Ascending aorta (tissue), 2 donors: ENCODE measurements at regions not wholly inside any gene's neighbourhood (a gene's known extent, or its start where the extent isn't known, plus 50 kb on each side); places are given as distances from the start of the nearest gene placed in this dataset.

Source experiments
- DNase-seq, 2 donors: peaks; one replicate each; pipeline ENCODE4 v3.0.0-alpha.2; 2019; ENCODE audit warnings: low spot score in 2 of 2
- H3K27ac ChIP-seq, 2 donors: fragments of 200-600 bp; sonication (generic); one replicate each; pipeline ENCODE4 v1.5.1; 2016 to 2017; ENCODE audit warnings: mild to moderate bottlenecking in 1 of 2
- H3K27me3 ChIP-seq: fragments of 200-600 bp; sonication (generic); one replicate; pipeline ENCODE4 v1.5.1; 2017
- H3K36me3 ChIP-seq, 2 donors: fragments of 200-600 bp; sonication (generic); one replicate each; pipeline ENCODE4 v1.5.1; 2016
- H3K4me1 ChIP-seq, 2 donors: fragments of 200-600 bp; sonication (generic); one replicate each; pipeline ENCODE4 v1.5.1; 2016 to 2017; ENCODE audit warnings: mild to moderate bottlenecking in 1 of 2
- H3K4me3 ChIP-seq, 2 donors: fragments of 200-600 bp; sonication (generic); one replicate each; pipeline ENCODE4 v1.5.1; 2016 to 2017; ENCODE audit warnings: mild to moderate bottlenecking in 1 of 2
- H3K9me3 ChIP-seq, 2 donors: fragments of 200-600 bp; sonication (generic); one replicate each; pipeline ENCODE4 v1.5.1; 2016
- CTCF ChIP-seq, 3 experiments: fragments of 200-600 bp in 2 of 3; fragments of 450-650 bp in 1 of 3; sonication (generic) in 2 of 3; IDR thresholded peaks; one replicate each; pipeline ENCODE4 v1.5.1; 2016 to 2019; ENCODE audit warnings: antibody characterized with exemption in 3 of 3, mild to moderate bottlenecking in 1 of 3, moderate library complexity in 1 of 3
- intact Hi-C: fragments of 100-400 bp; cut with DNase I; formaldehyde crosslinking; loops from one replicate; pipeline ENCODE4 v1.15.1; 2023

- H3K27me3 ChIP-seq = no peaks in the 10 kb centered on the region
- H3K4me3 ChIP-seq = peak overlapping the region; percentile 30 to 49
- no peak for TF ChIP-seq CTCF (IDR thresholded peaks at IDR 0.05)
- H3K4me1 ChIP-seq = peaks cover 9 to 20% of the 10 kb centered on the region in 2 donors
- DNase-seq = no peak
- peak overlapping the region; percentile 71 to 86 for H3K27ac ChIP-seq
- intact Hi-C loops = no loop called here
- no peaks in the 10 kb centered on the region for H3K9me3 ChIP-seq
- H3K36me3 ChIP-seq = peaks cover 0 to 4% of the 10 kb centered on the region in 2 donors
Observed at GRCh38 chr16:85436207-85436606, 176.9 kb upstream of the GSE1 start.

- peaks cover 0 to 4% of the 10 kb centered on the region in 2 donors for H3K36me3 ChIP-seq
- H3K27ac ChIP-seq = peak overlapping the region; percentile 71 to 86
- H3K9me3 ChIP-seq = no peaks in the 10 kb centered on the region
- DNase-seq = no peak
- TF ChIP-seq CTCF (IDR thresholded peaks at IDR 0.05) = no peak
- no peaks in the 10 kb centered on the region for H3K27me3 ChIP-seq
- H3K4me3 ChIP-seq = peak overlapping the region; percentile 30 to 49
- peaks cover 9 to 20% of the 10 kb centered on the region in 2 donors for H3K4me1 ChIP-seq
- intact Hi-C loops = no loop called here
Observed at GRCh38 chr16:85436636-85437165, 176.4 kb upstream of the GSE1 start.

GRCh38 chr16:85437166-85438052 is 175.7 kb upstream of the GSE1 start:
- Histone ChIP-seq H3K4me1 (peaks cover 9 to 20% of the 10 kb centered on the region in 2 donors), H3K4me3 (peak overlapping the region; percentile 30 to 49), H3K27me3 (no peaks in the 10 kb centered on the region), H3K9me3 (no peaks in the 10 kb centered on the region), H3K27ac (peak overlapping the region; percentile 71 to 86), H3K36me3 (peaks cover 0 to 4% of the 10 kb centered on the region in 2 donors)
- no peak for DNase-seq
- intact Hi-C loops = no loop called here
- TF ChIP-seq CTCF (IDR thresholded peaks at IDR 0.05) = no peak

- TF ChIP-seq CTCF (IDR thresholded peaks at IDR 0.05) = no peak
- Histone ChIP-seq H3K4me1 (peaks cover 9 to 20% of the 10 kb centered on the region in 2 donors), H3K4me3 (no peak overlapping the region), H3K27me3 (no peaks in the 10 kb centered on the region), H3K36me3 (peaks cover 0 to 4% of the 10 kb centered on the region in 2 donors), H3K9me3 (no peaks in the 10 kb centered on the region), H3K27ac (no peak overlapping the region)
- intact Hi-C loops = no loop called here
- DNase-seq = no peak
Observed at GRCh38 chr16:85438981-85439685, 174.0 kb upstream of the GSE1 start.

GRCh38 chr16:85440744-85441143 is 172.4 kb upstream of the GSE1 start:
- H3K27me3 ChIP-seq = no peaks in the 10 kb centered on the region
- H3K36me3 ChIP-seq = peaks cover 0 to 4% of the 10 kb centered on the region in 2 donors
- H3K27ac ChIP-seq = no peak overlapping the region
- no peak overlapping the region for H3K4me3 ChIP-seq
- TF ChIP-seq CTCF (IDR thresholded peaks at IDR 0.05) = no peak
- H3K4me1 ChIP-seq = peaks cover 9 to 21% of the 10 kb centered on the region in 2 donors
- no peak for DNase-seq
- no peaks in the 10 kb centered on the region for H3K9me3 ChIP-seq
- intact Hi-C loops = no loop called here
